DMS 273 (cell line): ENCODE measurements at regions not wholly inside any gene's neighbourhood (a gene's known extent, or its start where the extent isn't known, plus 50 kb on each side); places are given as distances from the start of the nearest gene placed in this dataset.
A peak's percentile ranks its signal among the peaks of the same experiment; 100 is the strongest.

Source experiments
- DNase-seq: peaks from one replicate; lab custom pipeline; 2025; ENCODE audit not compliant: unreplicated experiment; lab: John Stamatoyannopoulos, UW

DNA sequence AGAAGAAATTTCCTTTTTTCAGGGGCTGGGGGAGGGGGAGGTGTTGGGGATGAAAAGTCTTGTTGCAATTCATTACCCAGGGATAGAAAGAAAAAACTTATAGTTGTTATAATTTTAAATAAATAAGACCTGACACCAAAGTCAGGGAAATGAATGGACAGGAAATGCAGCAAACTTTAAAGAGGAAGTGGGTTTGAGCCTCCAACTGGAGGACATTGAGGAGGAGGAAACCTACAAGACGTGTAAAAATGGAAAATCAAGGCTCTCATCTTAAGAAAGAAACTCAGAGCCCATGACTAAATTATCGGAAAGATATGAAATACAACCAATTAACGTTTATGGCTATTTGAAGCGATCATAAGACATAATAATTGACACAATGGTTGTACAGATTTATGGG is 54.4 kb downstream of the NIBAN1 start:
- no peak for DNase-seq

DNA sequence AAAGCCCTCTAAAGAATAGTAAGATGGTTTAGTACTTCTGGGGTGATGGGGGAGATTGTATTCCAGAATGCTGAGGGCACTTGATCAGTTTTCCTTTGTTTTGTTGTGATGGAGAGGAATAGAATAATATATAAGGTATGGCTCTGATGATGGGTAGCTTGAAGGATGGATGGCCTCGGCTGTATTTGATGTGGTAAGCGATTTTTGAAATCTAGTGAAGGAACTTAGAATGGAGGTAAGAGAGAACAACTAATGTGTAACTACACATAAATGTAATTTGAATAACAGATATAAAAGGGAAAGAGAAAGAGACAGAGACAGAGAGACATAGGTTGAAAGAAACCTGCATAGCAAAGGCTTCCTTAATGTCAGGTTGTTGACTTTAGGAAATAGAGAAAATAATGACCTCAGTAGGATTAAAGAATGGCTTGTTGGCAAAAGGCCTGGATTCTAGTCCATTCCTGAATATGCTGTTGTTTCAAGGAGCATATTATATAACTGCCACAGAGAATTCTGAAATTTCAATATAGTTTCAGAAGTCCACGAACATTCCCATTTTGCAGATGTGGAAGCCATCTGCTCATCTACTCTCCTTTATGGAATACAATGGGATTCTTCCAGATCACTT is 58.7 kb downstream of the NIBAN1 start:
- DNase-seq, result no peak

DNA sequence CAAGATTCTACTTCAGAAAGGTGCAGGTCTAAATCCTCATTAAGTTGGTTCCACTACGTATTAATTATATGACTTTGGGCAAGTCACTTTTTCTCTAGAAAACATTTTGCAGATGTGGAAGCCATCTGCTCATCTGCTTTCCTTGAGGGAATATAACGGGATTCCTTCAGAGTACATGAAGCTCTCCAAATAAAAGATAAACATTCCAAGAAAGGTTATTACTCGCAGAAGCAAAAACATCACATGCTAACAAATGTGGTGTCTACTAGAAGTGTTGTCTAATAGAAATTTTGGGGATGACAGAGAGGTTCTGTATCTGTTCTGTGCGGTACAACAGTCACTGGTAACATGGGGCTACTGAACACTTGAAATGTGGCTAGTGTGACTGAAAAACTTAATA is 60.2 kb downstream of the NIBAN1 start:
- DNase-seq, result no peak

DNA sequence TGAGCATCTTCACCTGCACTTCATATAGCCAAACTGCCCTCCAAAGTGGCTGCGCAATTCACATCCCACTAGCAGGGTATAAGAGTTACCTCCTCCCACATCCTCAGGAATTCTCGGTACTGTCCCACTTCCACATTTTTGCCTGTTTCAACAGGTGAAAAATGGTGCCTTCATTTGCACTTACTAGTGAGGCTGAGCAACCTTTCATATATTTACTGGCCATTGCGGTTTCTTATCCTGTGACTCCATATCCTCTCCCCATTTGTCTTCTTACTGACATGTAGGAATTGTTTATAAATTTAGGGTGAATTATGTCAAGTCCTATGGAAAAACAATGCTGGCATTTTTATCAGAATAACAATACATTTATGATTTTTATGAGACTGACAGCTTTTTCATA is 61.9 kb downstream of the NIBAN1 start:
- no peak for DNase-seq

DNA sequence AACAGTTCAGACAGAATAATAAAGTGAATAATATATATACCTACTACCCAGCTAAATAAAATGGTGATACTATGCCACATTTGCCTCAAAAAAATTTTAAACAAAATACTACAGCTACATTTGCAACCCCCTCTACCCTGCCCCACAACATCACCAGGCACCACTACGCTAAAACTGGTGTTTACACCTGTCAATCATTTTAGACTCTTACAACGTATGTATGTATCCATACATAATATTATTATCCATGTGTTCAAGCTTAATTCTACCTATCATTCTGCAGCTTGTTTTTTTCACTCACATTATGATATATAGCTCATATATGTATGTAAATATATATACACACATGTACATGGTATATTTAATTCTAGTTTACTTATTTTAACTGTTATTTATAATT is 62.5 kb downstream of the NIBAN1 start:
- DNase-seq, result no peak

DNA sequence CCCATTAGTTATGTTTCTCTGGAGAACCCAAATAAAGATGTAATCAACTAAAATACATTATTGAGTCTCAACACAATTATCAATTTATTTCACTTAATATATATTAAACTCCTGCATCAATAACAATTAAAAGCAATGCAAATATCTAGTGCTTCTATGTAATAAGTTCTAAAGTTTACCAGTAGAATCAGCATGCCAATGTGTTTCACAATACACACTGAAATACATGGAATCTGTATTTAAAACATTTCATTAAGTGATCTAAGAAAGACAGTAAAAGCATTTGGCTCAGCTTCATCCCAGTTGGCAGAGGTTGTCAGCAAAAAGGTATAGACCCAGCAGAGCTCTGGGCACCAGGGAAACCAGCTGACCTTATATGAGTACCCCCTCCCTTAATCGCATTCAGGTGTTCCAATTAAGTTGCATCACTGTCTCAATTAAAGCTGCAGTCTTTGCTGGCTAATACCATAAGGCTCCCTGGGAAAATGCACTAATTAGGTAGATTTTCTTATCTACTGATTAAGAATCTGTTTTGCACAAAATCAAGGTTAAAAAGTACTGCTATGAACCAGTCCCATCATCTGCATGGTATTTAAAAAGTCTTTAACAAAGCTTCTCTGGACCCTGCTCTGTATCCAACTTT is 63.1 kb downstream of the NIBAN1 start:
- no peak for DNase-seq

DNA sequence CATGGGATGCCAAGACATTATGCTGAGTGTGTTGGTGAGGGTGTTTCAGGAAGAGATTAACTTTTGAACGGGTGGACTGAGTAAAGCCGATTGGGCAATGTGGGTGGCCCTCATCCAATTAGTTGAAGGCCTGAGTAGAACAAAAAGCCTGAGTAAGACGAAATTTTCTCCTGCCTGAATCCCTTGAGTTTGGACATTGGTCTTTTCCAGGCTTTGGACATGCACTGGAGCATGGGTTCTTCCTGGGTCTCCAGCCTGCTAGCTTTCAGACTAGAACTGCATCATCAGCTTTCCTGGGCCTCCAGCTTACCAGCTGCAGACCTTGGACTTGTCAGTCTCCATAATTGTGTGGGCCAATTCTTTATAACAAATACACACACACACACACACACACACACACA is 63.6 kb downstream of the NIBAN1 start:
- DNase-seq, result no peak

DNA sequence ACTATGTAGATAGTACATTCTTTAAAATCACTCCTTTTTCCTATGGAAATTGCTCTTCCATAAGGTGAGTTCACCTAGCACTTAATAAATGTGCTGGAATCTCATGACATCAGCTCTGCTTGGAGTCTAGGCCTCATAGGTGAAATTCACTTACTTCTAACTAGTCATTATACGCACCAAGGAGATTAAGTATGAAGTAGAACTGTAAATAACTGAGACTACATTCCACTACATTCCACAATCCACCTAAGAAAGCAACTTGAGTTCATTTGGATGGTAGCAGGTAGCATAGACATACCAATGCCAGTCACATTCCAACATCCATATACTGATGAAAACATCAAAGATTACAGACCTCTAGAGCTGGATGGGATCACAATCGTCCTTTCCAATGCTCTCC is 64.3 kb downstream of the NIBAN1 start:
- DNase-seq, result no peak

DNA sequence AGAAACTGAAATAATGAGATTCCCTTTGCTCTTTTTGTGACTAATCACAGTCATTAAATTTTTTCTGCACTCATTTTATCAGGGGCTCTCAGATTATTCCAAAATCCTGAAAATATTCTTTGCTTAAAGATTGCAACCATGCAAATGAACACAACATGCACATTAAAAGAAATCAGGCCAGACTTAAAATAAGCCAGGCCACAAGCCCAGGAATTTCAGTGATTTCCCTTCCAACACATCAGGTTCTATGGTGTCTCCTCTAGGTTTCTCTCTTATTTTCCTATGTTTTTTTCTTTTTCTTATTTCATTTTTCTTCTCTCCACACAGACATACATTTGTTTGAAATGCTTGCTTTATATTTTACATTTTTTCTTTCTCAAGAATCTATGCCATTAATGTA is 65.3 kb downstream of the NIBAN1 start:
- no peak for DNase-seq

DNA sequence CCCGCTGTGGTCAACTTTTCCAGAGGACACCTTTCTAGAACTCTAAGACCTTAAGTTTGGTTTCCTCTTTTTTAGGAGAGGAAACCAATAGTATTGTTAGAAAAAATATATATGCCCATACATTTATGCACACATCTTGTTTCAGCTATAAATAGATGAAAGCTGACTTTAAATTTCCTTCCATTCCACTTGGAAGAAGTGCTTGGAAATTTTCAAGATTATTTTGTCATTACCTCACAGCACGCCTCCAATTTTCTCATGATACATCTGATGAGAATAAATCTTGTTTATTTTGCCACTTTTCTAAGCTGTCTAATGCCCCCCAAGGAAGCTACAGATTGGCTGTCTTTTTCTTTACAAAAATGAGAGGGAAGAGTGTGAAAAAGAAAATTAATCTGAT is 65.8 kb downstream of the NIBAN1 start:
- no peak for DNase-seq

DNA sequence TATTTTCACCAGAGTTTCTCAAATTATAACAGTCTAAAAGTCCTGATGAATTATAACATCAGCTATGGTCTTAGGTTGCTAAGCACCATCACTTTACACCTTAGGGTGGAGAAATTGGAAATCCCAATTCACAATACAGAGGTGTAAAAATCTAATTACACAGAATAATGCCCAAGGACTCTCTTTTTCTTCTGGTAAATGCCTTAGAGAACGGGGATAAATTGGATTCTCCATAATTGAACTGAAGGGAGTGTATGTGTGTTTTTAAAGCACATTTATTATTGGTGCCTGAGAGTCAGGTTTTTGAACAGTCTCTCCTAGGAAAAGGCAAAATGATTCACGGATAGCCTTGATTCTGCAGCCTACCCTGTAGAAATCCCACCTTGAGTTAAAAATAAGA is 66.8 kb downstream of the NIBAN1 start:
- no peak for DNase-seq

DNA sequence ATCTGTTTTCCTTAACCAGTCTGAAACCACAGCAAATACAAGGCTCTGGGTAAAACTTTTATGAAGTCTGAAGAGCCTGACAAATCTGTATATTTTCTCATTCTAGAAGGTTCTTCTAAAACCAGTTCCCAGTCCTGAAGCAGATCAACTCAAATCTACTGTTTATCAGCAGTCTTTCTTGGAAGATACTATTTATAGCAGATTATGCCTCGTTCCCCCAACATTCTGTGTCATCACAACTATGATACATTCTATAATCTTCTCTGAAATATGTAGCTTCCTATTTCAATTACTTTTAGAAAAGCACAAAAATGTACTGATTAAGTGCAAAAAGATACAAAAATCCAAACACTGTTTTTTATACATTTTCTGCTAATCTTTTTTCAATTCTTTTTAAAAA is 67.5 kb downstream of the NIBAN1 start:
- DNase-seq, result no peak

DNA sequence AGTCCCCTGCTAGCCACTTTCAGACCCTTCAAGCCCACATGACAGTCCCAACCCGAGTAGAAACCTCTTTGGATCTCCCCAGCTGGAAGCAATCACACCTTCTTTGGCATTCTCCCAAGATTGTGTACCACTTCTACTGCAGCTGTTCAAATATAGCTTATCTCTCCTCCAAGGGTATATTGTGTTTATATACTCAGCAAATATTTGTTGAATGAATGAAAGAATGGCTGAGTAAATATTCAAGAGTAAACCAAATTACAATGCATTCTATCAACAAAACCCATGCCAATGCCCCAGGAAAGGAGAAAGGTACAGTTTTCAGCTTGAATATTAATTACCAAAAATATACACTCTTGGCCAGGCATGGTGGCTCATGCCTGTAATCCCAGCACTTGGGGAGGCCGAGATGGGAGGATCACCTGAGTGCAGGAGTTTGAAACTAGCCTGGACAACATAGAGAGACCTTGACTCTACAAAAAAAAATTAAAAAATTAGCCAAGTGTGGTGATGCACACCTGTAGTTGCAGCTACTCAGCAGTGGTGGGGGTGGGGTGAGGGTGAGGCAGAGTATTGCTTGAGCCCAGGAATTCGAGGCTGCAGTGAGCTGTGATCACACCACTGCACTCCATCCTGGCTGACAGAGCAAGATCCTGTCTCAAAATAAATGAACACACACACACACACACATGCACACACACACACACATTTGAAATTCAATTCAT is 68.5 kb downstream of the NIBAN1 start:
- peak; percentile 34 for DNase-seq

DNA sequence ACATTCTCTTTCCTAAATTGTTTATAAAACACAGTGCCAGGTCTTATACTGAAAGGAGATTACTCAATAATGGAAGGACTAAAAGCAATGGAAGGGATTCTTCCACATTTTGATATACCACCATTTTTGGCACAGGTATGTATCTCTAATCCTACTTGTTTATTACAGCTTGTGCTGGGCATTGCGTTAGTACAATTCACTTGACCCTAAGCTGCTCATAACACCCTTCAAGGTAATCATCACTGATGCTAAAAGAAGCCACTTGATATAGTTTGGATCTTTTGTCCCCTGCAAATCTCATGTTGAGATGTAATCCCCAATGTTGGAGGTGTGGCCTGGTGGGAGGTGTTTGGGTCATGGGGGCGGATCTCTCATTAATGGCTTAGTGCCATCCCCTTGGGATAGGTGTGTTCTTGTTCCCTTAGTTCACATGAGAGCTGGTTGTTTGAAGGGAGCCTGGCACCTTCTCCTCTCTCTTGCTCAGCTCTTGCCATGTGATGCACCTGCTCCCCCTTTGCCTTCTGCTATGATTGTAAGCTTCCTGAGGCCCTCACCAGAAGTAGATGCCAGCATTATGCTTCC is 71.1 kb downstream of the NIBAN1 start:
- no peak for DNase-seq

DNA sequence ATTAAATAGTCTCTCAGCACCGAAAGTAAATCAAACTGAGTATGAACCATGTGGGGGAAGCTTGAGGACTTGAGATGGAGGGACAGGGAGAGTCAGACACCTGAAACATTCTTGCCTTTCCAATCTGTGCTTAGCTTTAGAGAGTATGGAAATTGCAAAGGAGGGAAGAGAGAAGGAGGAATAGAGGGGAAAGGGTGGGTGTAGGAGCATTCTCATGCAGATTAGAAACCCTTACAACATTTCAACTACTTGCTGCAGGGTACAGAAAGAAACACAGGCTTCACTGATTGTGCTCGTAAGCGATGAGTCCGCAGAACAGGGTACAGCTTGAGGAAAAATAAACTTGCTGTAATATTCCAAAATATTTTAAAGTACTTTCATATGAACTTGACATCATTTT is 73.8 kb downstream of the NIBAN1 start:
- DNase-seq, result no peak

DNA sequence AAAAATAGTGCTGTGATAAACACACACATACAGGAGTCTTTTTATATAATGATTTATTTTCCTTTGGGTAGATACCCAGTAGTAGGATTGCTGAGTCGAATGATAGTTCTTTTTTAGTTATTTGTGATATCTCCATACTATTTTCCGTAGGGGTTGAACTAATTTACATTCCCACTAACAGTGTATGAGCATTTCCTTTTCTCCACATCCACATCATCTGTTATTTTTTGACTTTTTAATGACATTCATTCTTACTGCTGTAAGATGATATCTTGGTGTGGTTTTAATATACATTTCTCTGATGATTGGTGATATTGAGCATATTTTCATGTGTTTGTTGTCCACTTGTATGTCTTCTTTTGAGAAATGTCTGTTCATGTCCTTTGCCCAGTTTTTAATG is 78.3 kb downstream of the NIBAN1 start:
- DNase-seq, result no peak

DNA sequence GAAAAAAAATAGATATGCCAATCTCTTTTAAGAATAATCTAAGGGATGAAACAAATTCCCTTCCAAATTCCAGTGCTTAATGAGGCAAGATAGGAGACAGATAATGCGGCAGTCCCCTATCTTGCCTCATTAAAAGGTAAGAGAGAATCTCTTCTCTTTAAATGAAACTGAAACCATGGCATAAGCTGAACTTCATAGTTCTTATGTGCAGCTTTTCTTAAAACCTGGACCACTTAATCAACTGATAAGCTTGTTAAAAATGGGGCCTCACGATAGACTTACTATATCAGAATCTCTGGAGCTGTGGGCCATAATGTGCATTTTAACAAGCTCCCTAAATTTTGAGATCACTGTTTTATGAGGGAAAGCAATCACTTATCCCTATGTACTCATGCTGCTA is 79.2 kb downstream of the NIBAN1 start:
- DNase-seq, result no peak

DNA sequence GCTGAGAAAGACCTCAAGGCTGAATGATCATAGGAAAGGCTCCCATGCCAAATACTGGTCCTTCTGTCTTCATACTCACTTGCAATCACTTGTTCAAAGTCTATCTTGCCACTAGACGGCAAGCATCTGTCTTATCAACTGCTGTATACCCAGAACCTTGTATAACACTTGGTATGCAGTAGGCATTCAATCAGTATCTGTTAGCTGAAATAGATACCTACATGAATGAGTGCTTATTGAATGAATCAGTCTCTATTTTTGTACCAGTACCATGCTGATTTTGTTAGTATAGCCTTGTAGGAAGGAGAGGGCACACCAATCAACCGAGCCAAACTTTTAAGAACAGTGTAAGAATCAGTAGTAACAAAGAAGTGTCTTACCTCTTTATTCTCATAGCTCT is 80.6 kb downstream of the NIBAN1 start:
- DNase-seq, result no peak

DNA sequence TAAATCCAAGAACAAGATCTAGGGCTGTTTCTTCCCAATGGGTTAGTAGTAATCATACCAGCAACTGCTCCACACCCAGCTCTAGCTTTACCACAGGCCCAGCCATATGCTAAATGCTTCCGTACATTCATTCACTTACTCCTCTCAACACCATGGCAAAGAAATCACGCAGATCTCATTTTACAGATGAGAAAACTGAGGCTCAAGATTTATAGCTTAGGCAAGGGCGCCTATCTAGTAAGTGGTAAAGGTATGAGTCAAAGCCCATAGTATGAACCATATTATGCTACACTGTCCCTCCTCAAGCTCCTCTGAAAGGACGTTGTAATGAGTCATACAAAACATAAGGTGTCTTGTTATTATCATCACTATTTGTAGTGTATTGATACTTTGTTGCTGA is 82.2 kb downstream of the NIBAN1 start:
- DNase-seq, result no peak

DNA sequence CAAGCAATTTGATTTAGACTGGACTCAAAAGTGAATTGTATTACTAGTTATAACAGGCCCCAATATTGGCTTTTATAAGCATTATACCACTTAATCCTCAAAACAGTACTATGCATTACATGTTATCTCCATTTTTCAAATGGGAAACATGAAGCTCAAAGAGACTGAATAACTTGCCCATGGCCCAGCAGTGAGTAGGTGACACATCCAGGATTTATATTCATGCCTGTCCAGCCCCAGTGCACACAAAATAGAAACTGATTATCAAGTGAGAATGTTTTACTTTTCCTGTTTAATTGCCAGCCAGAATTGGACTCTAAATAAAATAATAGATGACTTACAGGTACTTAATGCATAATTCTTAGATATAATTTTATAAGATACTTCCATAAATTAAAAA is 82.9 kb downstream of the NIBAN1 start:
- DNase-seq, result no peak

DNA sequence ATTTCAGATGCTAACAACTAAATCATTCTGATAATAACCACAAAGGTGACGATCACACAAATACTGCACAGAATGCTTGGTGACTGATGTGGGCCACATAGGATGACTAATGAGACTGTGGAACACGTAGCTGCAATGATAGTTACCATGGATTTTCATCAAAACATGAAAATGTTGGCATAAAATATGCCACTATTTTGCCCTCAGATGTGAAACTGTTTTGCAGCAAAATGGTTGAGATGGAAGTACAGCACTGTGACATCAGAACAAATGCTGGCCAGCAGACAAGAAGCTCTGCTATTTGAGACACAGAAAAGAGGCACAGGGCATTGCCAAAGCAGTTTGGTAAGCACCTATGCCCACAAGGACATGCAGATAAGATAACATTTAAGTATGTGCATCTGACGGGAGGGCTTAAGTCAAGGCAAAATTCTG is 83.8 kb downstream of the NIBAN1 start:
- no peak for DNase-seq

DNA sequence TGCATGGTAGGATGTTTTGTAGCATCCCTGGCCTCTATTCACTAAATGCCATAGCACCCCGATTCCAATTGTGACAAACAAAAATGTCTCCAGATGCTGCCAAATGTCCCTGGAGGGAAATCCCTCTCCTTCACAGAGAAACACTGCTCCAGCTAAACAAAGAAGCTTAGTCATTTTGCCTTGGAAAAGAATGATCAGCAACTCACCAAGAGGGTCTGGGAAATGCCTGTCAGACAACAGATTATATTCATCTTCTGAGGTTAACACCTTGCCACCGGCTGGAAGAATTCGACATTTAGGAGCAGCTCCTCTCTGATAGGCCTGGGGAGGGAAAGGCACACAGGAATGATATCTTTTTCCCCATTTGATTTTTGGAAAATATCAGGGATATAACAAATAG is 84.4 kb downstream of the NIBAN1 start:
- no peak for DNase-seq
